B cell (primary cell): ENCODE measurements at regions not wholly inside any gene's neighbourhood (a gene's known extent, or its start where the extent isn't known, plus 50 kb on each side); places are given as distances from the start of the nearest gene placed in this dataset.

Experiments
- EZH2 ChIP-seq: IDR thresholded peaks from 2 replicates; pipeline ENCODE4 v1.6.1; 2012; ENCODE audit warnings: borderline replicate concordance, low read depth, mild to moderate bottlenecking, moderate library complexity, low read length; ENCODE audit not compliant: insufficient read depth, poor library complexity, severe bottlenecking
- TF ChIP-seq, protein P1 (sequence below): fragments of 200-600 bp; IDR thresholded peaks from one replicate; pipeline ENCODE4 v1.8.0; 2022; ENCODE audit warnings: antibody characterized with exemption, mild to moderate bottlenecking

DNA sequence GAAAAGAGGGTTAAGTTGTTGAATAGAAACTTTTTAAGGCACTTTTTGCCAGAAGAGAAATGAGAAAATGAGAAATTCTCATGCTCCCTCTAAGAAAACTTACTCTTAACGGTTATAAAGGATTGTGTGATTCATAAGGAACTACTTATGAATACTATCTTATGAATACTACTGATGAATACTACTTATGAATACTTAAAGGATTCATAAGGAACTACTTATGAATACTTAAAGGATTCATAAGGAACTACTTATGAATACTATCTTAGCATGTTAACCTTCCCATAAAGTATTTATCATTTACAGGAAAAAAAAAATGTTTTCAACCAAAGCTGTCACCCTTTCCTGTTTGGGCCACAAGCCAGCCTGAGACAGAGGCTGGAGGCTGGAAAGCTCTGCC lies 53.1 kb upstream of the UCN3 start:
- no peak for TF ChIP-seq EZH2
- TF ChIP-seq, protein P1, sequence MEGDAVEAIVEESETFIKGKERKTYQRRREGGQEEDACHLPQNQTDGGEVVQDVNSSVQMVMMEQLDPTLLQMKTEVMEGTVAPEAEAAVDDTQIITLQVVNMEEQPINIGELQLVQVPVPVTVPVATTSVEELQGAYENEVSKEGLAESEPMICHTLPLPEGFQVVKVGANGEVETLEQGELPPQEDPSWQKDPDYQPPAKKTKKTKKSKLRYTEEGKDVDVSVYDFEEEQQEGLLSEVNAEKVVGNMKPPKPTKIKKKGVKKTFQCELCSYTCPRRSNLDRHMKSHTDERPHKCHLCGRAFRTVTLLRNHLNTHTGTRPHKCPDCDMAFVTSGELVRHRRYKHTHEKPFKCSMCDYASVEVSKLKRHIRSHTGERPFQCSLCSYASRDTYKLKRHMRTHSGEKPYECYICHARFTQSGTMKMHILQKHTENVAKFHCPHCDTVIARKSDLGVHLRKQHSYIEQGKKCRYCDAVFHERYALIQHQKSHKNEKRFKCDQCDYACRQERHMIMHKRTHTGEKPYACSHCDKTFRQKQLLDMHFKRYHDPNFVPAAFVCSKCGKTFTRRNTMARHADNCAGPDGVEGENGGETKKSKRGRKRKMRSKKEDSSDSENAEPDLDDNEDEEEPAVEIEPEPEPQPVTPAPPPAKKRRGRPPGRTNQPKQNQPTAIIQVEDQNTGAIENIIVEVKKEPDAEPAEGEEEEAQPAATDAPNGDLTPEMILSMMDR = no peak
